HEK293 (cell line): ENCODE measurements at regions not wholly inside any gene's neighbourhood (a gene's known extent, or its start where the extent isn't known, plus 50 kb on each side); places are given as distances from the start of the nearest gene placed in this dataset.

Experiments
- CTCF ChIA-PET: fragments of 350-600 bp; formaldehyde crosslinking; extraction: SDS; loops from one replicate; lab custom pipeline; 2021; ENCODE audit warnings: antibody characterized with exemption; lab: Yijun Ruan, JAX
- POLR2A ChIA-PET: fragments of 300-600 bp; formaldehyde crosslinking; extraction: SDS; loops from one replicate; lab custom pipeline; 2020; ENCODE audit warnings: antibody characterized with exemption, inconsistent platforms; lab: Yijun Ruan, JAX
- H3K27ac ChIP-seq: fragments of 200-500 bp; sonication (Bioruptor generic); 2 replicates; pipeline ENCODE4 v1.5.1; 2014; ENCODE audit warnings: low read depth, low read length, control low read depth, inconsistent platforms; ENCODE audit errors: extremely low read depth
- H3K36me3 ChIP-seq, 2 experiments: fragments of 200-500 bp in 1 of 2; sonication (Bioruptor generic) in 1 of 2; 1 replicate in 1 of 2; 2 replicates in 1 of 2; pipeline ENCODE4 v1.5.1; 2014 to 2017; ENCODE audit warnings: inconsistent platforms in 2 of 2, low read length in 2 of 2; ENCODE audit not compliant: control insufficient read depth in 2 of 2, insufficient read depth in 1 of 2
- H3K4me1 ChIP-seq: fragments of 200-500 bp; sonication (Bioruptor generic); 2 replicates; pipeline ENCODE4 v1.5.1; 2014; ENCODE audit warnings: mild to moderate bottlenecking, low read length, inconsistent platforms; ENCODE audit not compliant: control insufficient read depth, insufficient read depth
- H3K4me3 ChIP-seq: 2 replicates; pipeline ENCODE4 v1.5.1; 2011; ENCODE audit warnings: low read depth, mild to moderate bottlenecking, control low read depth, low read length, moderate library complexity
- H3K9me3 ChIP-seq: fragments of 200-500 bp; sonication (Bioruptor generic); 2 replicates; pipeline ENCODE4 v1.5.1; 2014; ENCODE audit warnings: low read depth, low read length, inconsistent platforms; ENCODE audit not compliant: control insufficient read depth, insufficient read depth
- BCL11A ChIP-seq: fragments of 450-650 bp; formaldehyde crosslinking; IDR thresholded peaks from 2 replicates; pipeline ENCODE4 v1.5.1; 2016; ENCODE audit warnings: low read depth, missing biosample characterization, missing genetic modification characterization
- BCL11B ChIP-seq: fragments of 450-650 bp; formaldehyde crosslinking; IDR thresholded peaks from 2 replicates; pipeline ENCODE4 v1.5.1; 2016; ENCODE audit warnings: low read depth, missing biosample characterization, missing genetic modification characterization
- GLIS1 ChIP-seq: fragments of 450-650 bp; formaldehyde crosslinking; IDR thresholded peaks from 2 replicates; pipeline ENCODE4 v1.5.1; 2016; ENCODE audit warnings: missing biosample characterization, missing genetic modification characterization
- GLIS2 ChIP-seq: fragments of 450-650 bp; formaldehyde crosslinking; IDR thresholded peaks from 2 replicates; pipeline ENCODE4 v1.5.1; 2016; ENCODE audit warnings: missing biosample characterization, missing genetic modification characterization
- MYNN ChIP-seq: fragments of 450-650 bp; formaldehyde crosslinking; IDR thresholded peaks from 2 replicates; pipeline ENCODE4 v1.5.1; 2016; ENCODE audit warnings: missing biosample characterization, missing genetic modification characterization, borderline replicate concordance
- OVOL3 ChIP-seq: fragments of 450-650 bp; formaldehyde crosslinking; IDR thresholded peaks from 2 replicates; pipeline ENCODE4 v1.5.1; 2016; ENCODE audit warnings: missing biosample characterization, missing genetic modification characterization
- RBAK ChIP-seq: fragments of 450-650 bp; formaldehyde crosslinking; IDR thresholded peaks from 2 replicates; pipeline ENCODE4 v1.5.1; 2016; ENCODE audit warnings: missing biosample characterization, missing genetic modification characterization
- SCRT1 ChIP-seq: fragments of 450-650 bp; formaldehyde crosslinking; IDR thresholded peaks from 2 replicates; pipeline ENCODE4 v1.5.1; 2016; ENCODE audit warnings: missing biosample characterization, missing genetic modification characterization, borderline replicate concordance
- SP3 ChIP-seq: fragments of 450-650 bp; formaldehyde crosslinking; IDR thresholded peaks from 2 replicates; pipeline ENCODE4 v1.5.1; 2016; ENCODE audit warnings: missing biosample characterization, missing genetic modification characterization
- ZBTB48 ChIP-seq: fragments of 450-650 bp; formaldehyde crosslinking; IDR thresholded peaks from 2 replicates; pipeline ENCODE4 v1.5.1; 2016; ENCODE audit warnings: missing biosample characterization, missing genetic modification characterization
- ZBTB7A ChIP-seq: fragments of 450-650 bp; formaldehyde crosslinking; IDR thresholded peaks from 2 replicates; pipeline ENCODE4 v1.5.1; 2016; ENCODE audit warnings: low read depth, missing biosample characterization, missing genetic modification characterization
- ZEB2 ChIP-seq: fragments of 450-650 bp; formaldehyde crosslinking; IDR thresholded peaks from 2 replicates; pipeline ENCODE4 v1.5.1; 2016; ENCODE audit warnings: missing biosample characterization, missing genetic modification characterization
- ZFHX2 ChIP-seq: fragments of 450-650 bp; formaldehyde crosslinking; conservative IDR thresholded peaks from 2 replicates; pipeline ENCODE4 v1.5.1; 2016; ENCODE audit warnings: missing biosample characterization, missing genetic modification characterization
- ZFP3 ChIP-seq: fragments of 450-650 bp; formaldehyde crosslinking; IDR thresholded peaks from 2 replicates; pipeline ENCODE4 v1.5.1; 2016; ENCODE audit warnings: low read depth, missing biosample characterization, missing genetic modification characterization
- ZIC2 ChIP-seq: fragments of 450-650 bp; formaldehyde crosslinking; IDR thresholded peaks from 2 replicates; pipeline ENCODE4 v1.5.1; 2016; ENCODE audit warnings: missing biosample characterization, missing genetic modification characterization
- ZNF132 ChIP-seq: fragments of 450-650 bp; formaldehyde crosslinking; IDR thresholded peaks from 2 replicates; pipeline ENCODE4 v1.5.1; 2017; ENCODE audit warnings: missing biosample characterization, missing genetic modification characterization, borderline replicate concordance
- ZNF2 ChIP-seq: fragments of 450-650 bp; formaldehyde crosslinking; IDR thresholded peaks from 2 replicates; pipeline ENCODE4 v1.5.1; 2016; ENCODE audit warnings: missing biosample characterization, missing genetic modification characterization
- ZNF211 ChIP-seq: fragments of 450-650 bp; formaldehyde crosslinking; IDR thresholded peaks from 2 replicates; pipeline ENCODE4 v1.5.1; 2016; ENCODE audit warnings: low read depth, missing biosample characterization, missing genetic modification characterization
- ZNF274 ChIP-seq, 2 experiments: fragments of 200-500 bp in 1 of 2; fragments of 450-650 bp in 1 of 2; sonication (Bioruptor generic) in 1 of 2; formaldehyde crosslinking in 1 of 2; IDR thresholded peaks; 2 replicates each; pipeline versions ENCODE4 v1.5.1 to v1.6.1; 2014 to 2016; ENCODE audit warnings: borderline replicate concordance in 1 of 2, inconsistent platforms in 1 of 2, low read length in 1 of 2, missing biosample characterization in 1 of 2, missing genetic modification characterization in 1 of 2
- ZNF292 ChIP-seq: fragments of 450-650 bp; formaldehyde crosslinking; IDR thresholded peaks from 2 replicates; pipeline ENCODE4 v1.5.1; 2016; ENCODE audit warnings: low read depth, missing biosample characterization, missing genetic modification characterization, borderline replicate concordance
- ZNF362 ChIP-seq: fragments of 450-650 bp; formaldehyde crosslinking; IDR thresholded peaks from 2 replicates; pipeline ENCODE4 v1.5.1; 2016; ENCODE audit warnings: missing biosample characterization, missing genetic modification characterization
- ZNF433 ChIP-seq: fragments of 450-650 bp; formaldehyde crosslinking; IDR thresholded peaks from 2 replicates; pipeline ENCODE4 v1.5.1; 2016; ENCODE audit warnings: missing biosample characterization, missing genetic modification characterization, low read depth
- ZNF558 ChIP-seq: fragments of 450-650 bp; formaldehyde crosslinking; IDR thresholded peaks from 2 replicates; pipeline ENCODE4 v1.5.1; 2016; ENCODE audit warnings: missing biosample characterization, missing genetic modification characterization
- ZNF580 ChIP-seq: fragments of 450-650 bp; formaldehyde crosslinking; IDR thresholded peaks from 2 replicates; pipeline ENCODE4 v1.5.1; 2016; ENCODE audit warnings: missing biosample characterization, missing genetic modification characterization
- ZNF645 ChIP-seq: fragments of 450-650 bp; formaldehyde crosslinking; IDR thresholded peaks from 2 replicates; pipeline ENCODE4; 2016; ENCODE audit warnings: missing biosample characterization, missing genetic modification characterization
- ZNF654 ChIP-seq: fragments of 450-650 bp; formaldehyde crosslinking; IDR thresholded peaks from 2 replicates; pipeline ENCODE4 v1.5.1; 2016; ENCODE audit warnings: low read depth, missing biosample characterization, missing genetic modification characterization
- ZNF658 ChIP-seq: fragments of 450-650 bp; formaldehyde crosslinking; IDR thresholded peaks from 2 replicates; pipeline ENCODE4; 2016; ENCODE audit warnings: missing biosample characterization, missing genetic modification characterization
- ZNF677 ChIP-seq: fragments of 450-650 bp; IDR thresholded peaks from 2 replicates; pipeline ENCODE4 v1.5.0; 2018; ENCODE audit warnings: missing biosample characterization, mild to moderate bottlenecking, missing genetic modification characterization, moderate library complexity
- ZNF701 ChIP-seq: fragments of 450-650 bp; formaldehyde crosslinking; IDR thresholded peaks from 2 replicates; pipeline ENCODE4 v1.5.1; 2016; ENCODE audit warnings: missing biosample characterization, missing genetic modification characterization
- ZNF704 ChIP-seq: fragments of 450-650 bp; formaldehyde crosslinking; IDR thresholded peaks from 2 replicates; pipeline ENCODE4 v1.5.1; 2016; ENCODE audit warnings: missing biosample characterization, missing genetic modification characterization
- ZNF777 ChIP-seq: fragments of 450-650 bp; formaldehyde crosslinking; IDR thresholded peaks from 2 replicates; pipeline ENCODE4 v1.5.1; 2017; ENCODE audit warnings: missing biosample characterization, missing genetic modification characterization, borderline replicate concordance

- H3K4me3 ChIP-seq: no peak overlapping the region
Observed at GRCh38 chr15:98134905-98135304, 174.4 kb downstream of the ARRDC4 start.

GRCh38 chr15:98138910-98139309 lies 178.4 kb downstream of the ARRDC4 start:
- no peaks in the 10 kb centered on the region for H3K36me3 ChIP-seq
- H3K27ac ChIP-seq: no peak overlapping the region
- ChIA-PET CTCF (interaction anchor here (0.9 kb wide), 1 partner anchor 234 kb away, joined by 3 read pairs; no protein-coding TSS in a partner anchor), POLR2A (no interaction called here)
- no peaks in the 10 kb centered on the region for H3K9me3 ChIP-seq
- TF ChIP-seq ZNF132 (tag by site-specific recombination): no peak
- no peak for TF ChIP-seq ZNF558 (tag by site-specific recombination)
- TF ChIP-seq ZNF211 (tag by site-specific recombination): no peak
- no peak for TF ChIP-seq BCL11A (tag by site-specific recombination)
- TF ChIP-seq ZNF645 (tag by site-specific recombination): no peak
- TF ChIP-seq ZNF777 (tag by site-specific recombination): no peak
- no peak for TF ChIP-seq ZNF433 (tag by site-specific recombination)
- no peak for TF ChIP-seq ZNF2 (tag by site-specific recombination)
- no peak for TF ChIP-seq SP3 (tag by site-specific recombination)
- no peak for TF ChIP-seq BCL11B (tag by site-specific recombination)
- TF ChIP-seq ZNF292 (tag by site-specific recombination): no peak
- no peak for TF ChIP-seq RBAK
- no peak for TF ChIP-seq SCRT1 (tag by site-specific recombination)
- no peak for TF ChIP-seq GLIS2 (tag by site-specific recombination)
- no peak for TF ChIP-seq ZNF654 (tag by site-specific recombination)
- TF ChIP-seq ZNF658 (tag by site-specific recombination): no peak
- TF ChIP-seq, all 188 proteins: peak for 0
- no peak overlapping the region for H3K4me3 ChIP-seq
- no peaks in the 10 kb centered on the region for H3K4me1 ChIP-seq

More at GRCh38 chr15:98134905-98135304, 174.4 kb downstream of the ARRDC4 start:
- POLR2A ChIA-PET: no interaction called here
- H3K4me1 ChIP-seq: no peaks in the 10 kb centered on the region
- no peak overlapping the region for H3K27ac ChIP-seq
- peak; percentile 95 for TF ChIP-seq GLIS1
- TF ChIP-seq ZNF677 (tag by site-specific recombination): no peak
- H3K36me3 ChIP-seq: no peaks in the 10 kb centered on the region
- H3K9me3 ChIP-seq: no peaks in the 10 kb centered on the region
- CTCF ChIA-PET: no interaction called here

- Histone ChIP-seq H3K27ac (no peak overlapping the region), H3K9me3 (no peaks in the 10 kb centered on the region), H3K4me3 (no peak overlapping the region), H3K4me1 (no peaks in the 10 kb centered on the region), H3K36me3 (no peaks in the 10 kb centered on the region)
- ChIA-PET POLR2A (no interaction called here), CTCF (interaction anchor here (0.9 kb wide), 1 partner anchor 234 kb away, joined by 3 read pairs; no protein-coding TSS in a partner anchor)
- TF ChIP-seq ZNF132 (tag by site-specific recombination) (no peak), ZNF654 (tag by site-specific recombination) (no peak), ZNF701 (no peak), ZFHX2 (no peak), ZNF580 (tag by site-specific recombination) (no peak), MYNN (tag by site-specific recombination) (no peak), ZNF274 (IDR thresholded peaks at IDR 0.05; ENCODE audit: low read length) (no peak), ZNF274 (tag by site-specific recombination; IDR thresholded peaks at IDR 0.05; ENCODE audit: borderline replicate concordance) (no peak), ZIC2 (no peak), ZNF362 (no peak), ZFP3 (no peak), ZBTB7A (tag by site-specific recombination) (no peak), ZNF704 (no peak), ZBTB48 (tag by site-specific recombination) (no peak), ZEB2 (tag by site-specific recombination) (no peak), OVOL3 (no peak)
Observed at GRCh38 chr15:98139337-98139736, 178.8 kb downstream of the ARRDC4 start.
